ENCODE measurements at regions not wholly inside any gene's neighbourhood (a gene's known extent, or its start where the extent isn't known, plus 50 kb on each side); places are given as distances from the start of the nearest gene placed in this dataset.
"Not testable (repeated sequence)": the region's sequence is repeated elsewhere in the genome, so short reads cannot be mapped to it uniquely, and the experiment has no call there.

- DNase-seq (ENCODE audit: low spot score): peak; percentile 79
- H3K4me3 ChIP-seq: peak overlapping the region; percentile 58
- H3K27ac ChIP-seq: peak overlapping the region in 1 of 2 donors; percentile 80
- no peak for TF ChIP-seq CTCF (IDR thresholded peaks at IDR 0.05)
Observed at GRCh38 chr17:19470530-19471261, 59.7 kb downstream of the RNF112 start.

DNA sequence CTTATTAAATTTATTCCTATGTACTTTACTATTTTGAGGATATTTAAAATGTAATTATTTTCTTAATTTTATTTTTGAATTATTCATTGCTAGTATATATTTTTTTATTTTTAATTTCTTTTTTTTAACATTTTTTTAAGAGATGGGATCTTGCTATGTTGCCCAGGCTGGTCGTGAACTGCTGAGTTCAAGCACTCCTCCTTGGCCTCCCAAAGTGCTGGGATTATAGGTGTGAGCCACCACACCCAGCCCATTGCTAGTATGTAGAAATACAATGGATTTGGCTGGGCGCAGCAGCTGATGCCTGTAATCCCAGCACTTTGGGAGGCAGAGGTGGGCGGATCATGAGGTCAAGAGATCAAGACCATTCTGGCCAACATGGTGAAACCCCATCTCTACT, 59.2 kb upstream of the SLC47A1 start:
- not testable (repeated sequence) for DNase-seq (ENCODE audit: low spot score); H3K27ac ChIP-seq; H3K4me3 ChIP-seq

GRCh38 chr17:19475800-19476199, 57.9 kb upstream of the SLC47A1 start:
- not testable (repeated sequence) for H3K4me3 ChIP-seq; DNase-seq (ENCODE audit: low spot score); H3K27ac ChIP-seq

GRCh38 chr17:19482576-19482975, 51.1 kb upstream of the SLC47A1 start:
- no peak overlapping the region for H3K4me3 ChIP-seq
- no peak for DNase-seq (ENCODE audit: low spot score)
- H3K27ac ChIP-seq: peak overlapping the region in 1 of 2 donors; percentile 42
- TF ChIP-seq CTCF (IDR thresholded peaks at IDR 0.05): no peak
